HG02798 (cell line): ENCODE measurements at regions not wholly inside any gene's neighbourhood (a gene's known extent, or its start where the extent isn't known, plus 50 kb on each side); places are given as distances from the start of the nearest gene placed in this dataset.

Experiments used
- ATAC-seq: cut with Tn5 transposase; IDR thresholded peaks from one replicate; pipeline ENCODE4 v1.9.1; 2021; ENCODE audit warnings: mild to moderate bottlenecking; ENCODE audit not compliant: unreplicated experiment, poor library complexity

DNA sequence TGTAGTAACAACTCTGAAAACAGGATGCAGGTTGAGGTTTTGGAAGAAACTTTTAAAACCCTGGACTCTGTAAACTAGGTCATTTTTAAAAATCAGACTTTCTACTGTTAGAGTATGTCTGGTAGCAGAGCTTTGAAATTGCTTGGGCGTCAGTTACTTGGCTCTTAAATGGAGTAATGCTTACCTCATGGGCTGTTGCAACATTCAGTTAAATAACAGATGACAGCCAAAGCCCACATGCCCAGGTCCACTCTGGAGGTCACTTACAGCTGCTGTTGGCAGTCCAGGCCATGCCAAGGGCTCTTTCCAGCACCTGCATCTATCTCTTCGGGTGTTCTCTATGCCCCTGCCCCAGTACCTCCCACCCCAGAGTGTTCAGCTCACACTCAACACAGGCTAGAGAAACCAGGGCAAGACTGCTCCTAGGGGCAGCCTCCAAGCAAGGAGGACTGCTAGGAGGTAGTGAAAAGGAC lies 96.4 kb downstream of the BANF2 start:
- ATAC-seq: no peak

DNA sequence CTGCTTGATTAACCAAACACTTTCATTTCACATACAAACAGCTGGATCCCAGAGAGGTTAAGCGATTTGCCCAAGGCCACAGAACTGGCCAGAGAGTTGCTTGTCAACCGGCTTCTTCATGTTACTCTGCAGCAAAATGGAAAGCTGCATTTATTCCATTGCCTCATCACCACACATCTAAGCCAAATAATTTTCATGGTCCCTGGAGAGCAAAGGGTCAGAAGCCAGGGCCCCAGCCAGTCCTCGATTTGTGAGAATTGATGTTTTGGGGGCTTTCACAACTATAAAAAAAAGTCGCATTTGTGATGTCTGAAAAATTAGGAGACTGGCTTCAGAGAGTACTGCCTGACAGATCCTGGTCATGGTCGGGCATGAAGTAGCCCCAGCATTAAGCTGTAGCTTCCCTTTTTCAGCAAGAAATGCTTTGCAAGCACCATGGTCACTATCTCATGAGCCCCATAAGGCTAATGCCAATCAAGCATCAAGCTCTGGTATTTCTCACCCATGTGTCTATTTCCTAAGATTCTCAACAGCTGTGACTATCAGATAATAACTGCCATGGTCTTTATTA lies 95.8 kb downstream of the BANF2 start:
- ATAC-seq: no peak

DNA sequence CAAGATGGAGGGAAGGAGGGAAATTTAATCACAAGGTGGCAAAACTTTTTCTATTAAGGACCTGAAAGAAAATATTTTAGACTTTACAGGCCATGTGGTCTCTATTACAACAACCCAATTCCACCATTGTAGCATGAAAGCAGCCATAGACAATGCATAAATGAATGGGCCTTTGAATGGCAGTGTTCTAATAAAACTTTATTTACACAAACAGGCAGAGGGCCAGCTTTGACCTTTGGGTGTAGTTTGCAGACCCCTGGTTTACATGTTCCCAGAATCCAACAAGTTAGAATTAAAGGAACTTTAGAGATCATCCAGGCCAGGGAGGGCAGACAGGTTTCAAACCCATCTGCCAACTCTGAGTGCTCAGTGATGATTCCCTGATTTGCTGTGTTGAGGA lies 95.2 kb downstream of the BANF2 start:
- no peak for ATAC-seq

DNA sequence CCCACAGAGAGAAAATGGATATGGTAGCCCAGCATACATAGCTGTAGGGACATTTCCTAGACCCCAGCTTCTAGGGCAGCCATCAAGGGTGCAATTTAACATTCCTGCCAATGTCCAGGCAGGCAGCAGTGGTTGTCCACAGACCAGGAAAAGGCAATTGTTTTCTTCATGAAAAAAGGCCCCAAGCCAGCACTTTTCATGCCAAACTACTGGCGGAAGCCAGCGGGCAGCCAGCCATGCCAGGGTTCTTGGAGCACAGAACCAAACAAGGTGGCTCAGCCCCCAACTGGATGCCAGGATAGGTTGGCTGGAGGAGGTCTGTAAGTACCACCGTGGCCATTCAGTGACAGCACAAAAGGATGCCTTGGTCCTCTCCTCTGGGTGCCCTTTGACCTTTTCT lies 94.6 kb downstream of the BANF2 start:
- ATAC-seq: no peak

DNA sequence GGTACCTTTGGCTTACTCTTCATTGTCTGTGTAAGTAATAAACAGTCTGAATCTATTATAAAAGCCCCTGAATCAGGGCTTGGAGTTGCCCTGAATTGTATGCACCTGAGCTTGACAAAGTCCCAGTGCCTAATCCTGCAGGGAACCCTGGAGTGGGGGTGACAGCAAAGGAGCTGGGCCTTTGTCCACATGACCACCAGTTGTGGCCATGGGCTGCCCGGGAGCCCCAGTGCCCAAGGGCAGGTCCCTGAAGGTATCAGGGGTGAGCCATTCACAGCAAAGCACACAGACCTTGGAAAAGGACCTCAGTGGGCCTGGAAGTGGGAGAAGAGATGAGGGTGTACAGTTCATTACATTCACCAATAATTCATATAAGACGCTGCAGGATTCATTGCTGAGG lies 94.2 kb downstream of the BANF2 start:
- ATAC-seq: no peak

DNA sequence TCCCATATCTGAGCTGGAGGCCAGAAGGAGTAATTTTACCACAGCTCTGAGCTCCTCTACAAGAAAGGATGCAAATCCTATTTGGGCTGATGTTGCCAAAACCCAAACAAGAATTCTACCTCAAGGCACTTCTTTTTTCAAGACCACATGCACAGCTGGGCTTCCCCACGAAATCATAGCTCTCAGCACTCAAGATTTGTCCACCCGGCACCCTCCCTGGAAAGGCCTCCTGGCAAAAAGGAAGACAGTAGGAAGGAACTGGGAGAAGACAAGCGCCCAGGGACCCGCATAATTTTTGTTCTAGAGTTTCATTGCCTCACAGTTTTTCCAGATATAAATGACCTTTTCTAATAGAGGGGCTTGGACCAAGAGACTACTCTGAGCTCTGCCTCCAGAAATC lies 90.5 kb downstream of the BANF2 start:
- ATAC-seq: no peak

DNA sequence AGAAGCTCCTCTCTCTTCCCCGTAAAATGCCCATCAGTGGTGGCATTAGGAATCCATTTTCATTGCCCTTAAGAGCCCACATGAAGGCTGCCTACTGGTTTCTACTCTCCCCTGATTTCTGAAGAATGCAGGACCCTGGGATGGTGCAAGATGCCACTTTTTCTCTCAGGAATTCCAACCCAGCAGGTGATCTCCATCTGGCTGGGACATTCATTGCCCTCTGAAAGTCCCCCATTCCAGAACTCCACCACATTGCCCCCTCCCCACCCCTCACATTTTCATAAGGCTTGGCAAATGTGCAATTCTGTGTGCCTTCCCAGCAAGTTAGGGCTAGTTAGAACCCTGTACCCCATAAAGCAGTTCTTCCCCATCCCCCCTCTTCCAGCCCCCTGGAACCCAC lies 88.0 kb downstream of the BANF2 start:
- no peak for ATAC-seq

DNA sequence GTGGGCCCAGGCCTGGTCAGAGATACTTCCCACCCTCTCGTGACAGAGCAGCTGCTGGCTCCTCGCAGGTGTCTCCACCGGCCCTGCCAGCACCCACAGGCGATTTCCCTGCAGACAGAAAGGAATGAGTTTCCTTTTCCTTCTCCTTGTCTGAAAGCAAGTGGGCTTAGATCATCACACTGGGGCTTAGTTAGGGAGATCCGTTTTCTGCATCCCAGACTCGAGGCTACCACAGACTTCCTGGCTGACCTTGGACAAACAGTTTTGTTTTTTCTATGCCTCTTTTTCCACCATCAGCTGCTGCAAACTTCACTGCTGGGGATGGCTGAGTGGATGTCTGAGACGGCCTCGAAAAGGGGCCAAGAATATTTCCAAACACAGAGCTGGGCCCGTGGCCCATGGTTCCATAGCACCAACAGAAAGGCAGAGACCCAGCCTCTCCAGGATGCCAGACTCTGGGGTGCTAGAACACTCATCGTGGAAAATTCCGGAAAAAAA lies 86.5 kb downstream of the BANF2 start:
- ATAC-seq: no peak
